Brain microvascular endothelial cell (primary cell): ENCODE measurements at regions not wholly inside any gene's neighbourhood (a gene's known extent, or its start where the extent isn't known, plus 50 kb on each side); places are given as distances from the start of the nearest gene placed in this dataset.

Experiments
- DNase-seq: peaks from one replicate; pipeline ENCODE4 v3.0.0-alpha.2; 2020
- H3K27ac ChIP-seq: fragments of 250-450 bp; sonication (Bioruptor Pico); 2 replicates; pipeline ENCODE4 v1.5.1; 2020; ENCODE audit warnings: mild to moderate bottlenecking, moderate library complexity
- H3K27me3 ChIP-seq: fragments of 250-450 bp; sonication (Bioruptor Pico); replicated peaks from 2 replicates; pipeline ENCODE4 v1.5.1; 2020; ENCODE audit warnings: mild to moderate bottlenecking
- H3K36me3 ChIP-seq: fragments of 250-450 bp; sonication (Bioruptor Pico); replicated peaks from 2 replicates; pipeline ENCODE4 v1.5.1; 2020; ENCODE audit warnings: mild to moderate bottlenecking
- H3K4me3 ChIP-seq: 2 replicates; pipeline ENCODE4 v1.5.1; 2011; ENCODE audit warnings: low read depth, mild to moderate bottlenecking, control low read depth, low read length, moderate library complexity
- CTCF ChIP-seq: IDR thresholded peaks from 2 replicates; pipeline ENCODE4 v1.5.1; 2011; ENCODE audit warnings: low read depth, mild to moderate bottlenecking, moderate library complexity, low read length, control low read depth, inconsistent platforms; ENCODE audit errors: missing control alignments
- in situ Hi-C: cut with HindIII; loops from 2 replicates; pipeline ENCODE4 v1.10.0; 2017; ENCODE audit warnings: low sequenced_read_pairs, low pct_ligation_motif_present

DNA sequence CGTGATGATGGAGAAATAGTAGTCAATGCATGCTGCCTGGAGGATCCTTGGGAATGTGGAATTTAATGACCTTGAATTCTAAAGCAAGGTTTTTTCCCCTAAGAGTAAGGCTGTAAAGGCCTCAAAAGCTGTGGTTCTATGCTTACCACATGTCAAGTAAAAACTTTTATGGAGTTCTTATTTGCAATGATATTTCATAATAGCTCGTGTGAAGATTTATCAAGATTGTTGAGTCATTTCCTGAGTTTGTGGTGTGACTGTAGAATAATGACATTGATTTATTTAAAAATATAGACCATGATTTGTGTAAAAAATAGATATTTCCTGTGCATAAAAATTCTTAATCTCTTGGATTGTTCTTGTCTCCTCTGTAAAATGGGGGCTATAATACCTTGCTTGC is 67.5 kb upstream of the SORCS1 start:
- in situ Hi-C loops: no loop called here
- H3K27me3 ChIP-seq: no peaks in the 10 kb centered on the region
- no peak overlapping the region for H3K27ac ChIP-seq
- H3K36me3 ChIP-seq: no peaks in the 10 kb centered on the region
- DNase-seq: no peak
- no peak for TF ChIP-seq CTCF
- H3K4me3 ChIP-seq: no peak overlapping the region

DNA sequence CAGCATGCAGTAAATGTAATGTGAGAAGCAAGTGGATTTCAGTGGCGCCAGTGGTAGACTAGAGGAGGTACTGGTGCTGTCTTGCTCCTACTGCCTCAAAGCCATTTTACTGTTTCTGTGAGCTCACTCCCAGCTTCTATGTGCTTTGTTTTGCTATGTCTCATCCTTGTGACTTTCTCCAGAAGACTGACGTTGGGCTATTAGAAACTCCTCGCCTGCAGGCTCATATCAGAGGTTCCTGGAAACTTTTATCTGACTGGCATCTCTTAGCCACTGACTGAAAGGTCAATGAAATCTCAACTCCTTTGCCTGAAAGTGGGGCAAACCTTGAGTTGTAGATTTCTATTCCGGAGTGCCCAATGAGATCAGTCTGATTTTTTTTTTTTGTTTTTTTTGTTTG is 66.4 kb upstream of the SORCS1 start:
- TF ChIP-seq CTCF: no peak
- in situ Hi-C loops: no loop called here

DNA sequence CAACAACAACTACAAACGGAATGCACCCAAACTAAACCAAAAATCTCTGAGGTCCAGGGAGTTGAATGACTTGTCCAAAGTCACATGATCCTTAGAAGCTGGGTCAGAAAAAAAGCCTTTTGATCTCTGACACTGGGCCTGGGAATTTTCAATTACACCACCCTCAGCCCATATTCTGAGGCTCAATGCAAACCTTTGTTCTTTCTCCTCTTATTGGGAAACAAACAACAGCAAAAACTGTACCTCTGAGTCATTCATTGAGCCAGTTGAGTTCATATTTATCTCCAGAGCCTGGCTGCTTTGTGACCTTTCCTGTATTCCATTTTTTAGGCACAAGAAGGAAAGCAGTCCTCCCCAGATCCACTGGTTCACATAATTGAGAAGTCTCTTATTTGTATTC is 51.2 kb upstream of the SORCS1 start:
- H3K27ac ChIP-seq: no peak overlapping the region
- TF ChIP-seq CTCF: no peak
- in situ Hi-C loops: no loop called here
- no peaks in the 10 kb centered on the region for H3K27me3 ChIP-seq
- no peak for DNase-seq
- H3K4me3 ChIP-seq: no peak overlapping the region
- no peaks in the 10 kb centered on the region for H3K36me3 ChIP-seq

More for the DNA sequence above, 66.4 kb upstream of the SORCS1 start:
- Histone ChIP-seq H3K4me3 (no peak overlapping the region), H3K27ac (no peak overlapping the region), H3K36me3 (no peaks in the 10 kb centered on the region), H3K27me3 (no peaks in the 10 kb centered on the region)
- DNase-seq: no peak
